GM21576 (cell line): ENCODE measurements at regions not wholly inside any gene's neighbourhood (a gene's known extent, or its start where the extent isn't known, plus 50 kb on each side); places are given as distances from the start of the nearest gene placed in this dataset.
"Not testable (repeated sequence)": the region's sequence is repeated elsewhere in the genome, so short reads cannot be mapped to it uniquely, and the experiment has no call there.

Source experiments
- ATAC-seq: cut with Tn5 transposase; IDR thresholded peaks from one replicate; pipeline ENCODE4 v1.9.1; 2021; ENCODE audit warnings: mild to moderate bottlenecking, moderate library complexity; ENCODE audit not compliant: unreplicated experiment

DNA sequence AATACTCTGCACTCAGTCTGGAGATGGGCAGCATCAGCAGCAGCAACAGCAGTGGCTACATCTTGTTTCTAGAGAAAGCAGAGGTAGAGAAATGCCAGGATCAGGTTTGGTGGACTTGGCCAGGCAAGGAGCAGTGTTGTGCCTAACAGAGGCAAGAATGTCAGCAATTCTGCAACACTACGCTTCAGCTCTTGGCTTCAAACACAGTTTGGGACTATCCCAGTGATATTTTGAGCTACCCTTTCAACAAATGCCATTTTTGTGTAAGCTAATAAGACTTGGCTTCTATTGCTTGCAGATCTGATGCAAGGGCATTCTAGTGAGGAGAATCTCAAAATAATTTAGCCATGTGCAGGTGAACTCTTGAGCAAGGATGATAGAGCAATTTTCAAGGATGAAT lies 271.3 kb downstream of the PCDH20 start:
- ATAC-seq, result no peak

DNA sequence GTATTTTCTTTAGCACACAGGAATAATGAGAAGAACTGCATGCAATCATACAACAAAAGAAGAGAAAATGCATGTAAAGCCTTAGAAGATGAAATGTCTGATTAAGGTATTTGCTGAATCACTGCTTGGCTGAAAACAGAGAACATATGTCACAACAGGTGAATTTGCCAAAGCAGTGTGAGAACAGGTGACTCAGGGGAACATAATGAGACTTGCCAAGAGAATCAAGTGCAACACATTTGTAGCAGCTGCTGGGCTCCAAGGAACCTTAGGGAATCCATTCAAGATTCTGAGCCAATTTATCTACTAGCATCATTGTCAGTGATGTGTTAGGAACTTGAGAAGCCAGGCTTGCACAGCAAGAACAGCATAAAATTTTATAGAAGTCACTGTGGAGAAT lies 273.1 kb downstream of the PCDH20 start:
- ATAC-seq, result no peak

DNA sequence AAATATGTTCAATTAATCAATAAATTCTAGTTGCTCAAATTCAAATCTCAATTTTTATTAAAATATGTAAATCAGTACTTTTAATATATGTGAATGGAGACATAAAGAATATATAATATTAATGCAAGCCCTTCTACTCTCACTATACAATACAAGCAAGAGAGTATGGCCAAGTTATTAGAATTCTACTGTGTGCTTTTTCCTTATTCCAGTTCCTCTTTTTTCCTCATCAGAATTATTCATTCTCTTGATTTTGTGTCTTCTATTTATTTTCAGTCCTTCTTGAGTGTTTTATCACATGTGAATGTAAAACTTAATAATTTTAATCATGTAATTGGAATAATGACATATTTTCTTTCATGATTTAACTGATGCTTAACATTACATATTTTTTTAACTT lies 276.8 kb downstream of the PCDH20 start:
- no peak for ATAC-seq

DNA sequence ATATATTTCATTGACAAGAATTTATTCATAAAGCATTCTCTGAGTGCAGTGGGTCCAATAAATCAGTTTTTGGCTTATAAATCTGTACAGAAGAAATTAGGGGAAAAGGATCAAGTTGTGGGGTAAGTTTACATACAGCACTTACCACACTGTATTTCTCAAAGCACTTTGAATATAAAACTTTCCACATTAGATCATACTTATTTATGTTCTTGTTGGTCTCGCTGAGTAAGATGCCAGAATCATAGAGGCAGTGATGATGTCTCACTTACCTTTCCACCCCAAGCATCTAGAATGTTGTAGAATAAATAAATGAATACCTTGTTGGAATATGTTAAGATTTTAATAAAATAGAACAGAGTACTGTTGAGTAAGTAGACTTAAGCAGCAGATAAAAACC lies 279.1 kb downstream of the PCDH20 start:
- ATAC-seq, result no peak

DNA sequence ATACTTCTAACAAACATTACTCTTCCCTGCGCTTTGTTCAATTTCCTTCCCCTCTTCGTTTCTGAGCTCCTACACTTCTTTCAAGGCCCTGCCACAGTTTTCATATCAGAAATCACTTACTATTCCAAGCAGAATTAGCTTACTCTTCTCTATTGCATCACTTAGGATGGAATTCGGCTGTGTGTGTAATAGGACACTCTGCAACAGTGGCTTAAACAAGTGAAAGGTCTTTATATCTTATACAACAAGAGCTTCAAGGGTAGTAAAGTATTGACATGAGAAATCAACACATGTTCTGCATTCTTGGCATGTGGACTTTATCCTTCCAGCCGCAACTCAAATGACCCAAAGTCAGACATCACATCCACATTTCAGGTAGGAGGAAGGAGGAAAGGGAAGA lies 279.6 kb downstream of the PCDH20 start:
- no peak for ATAC-seq

DNA sequence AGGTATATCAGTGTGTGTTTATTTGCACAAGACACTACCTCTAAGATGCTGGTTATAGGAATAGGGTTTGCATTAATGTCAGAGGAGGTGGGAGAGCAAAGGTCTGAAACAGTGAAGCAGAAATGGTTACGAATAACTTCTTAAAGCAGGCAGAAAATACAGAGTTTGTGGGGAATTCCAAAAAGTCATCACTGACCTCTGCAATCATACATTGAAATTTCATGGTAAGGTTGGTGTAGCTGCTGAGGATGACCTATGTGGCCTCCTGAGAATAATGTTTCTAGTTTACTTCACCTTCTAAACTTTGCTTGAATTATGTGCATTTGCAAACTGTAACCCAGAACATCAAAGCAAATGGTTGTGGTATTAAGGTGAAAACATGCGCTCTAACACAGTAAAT lies 280.1 kb downstream of the PCDH20 start:
- no peak for ATAC-seq

DNA sequence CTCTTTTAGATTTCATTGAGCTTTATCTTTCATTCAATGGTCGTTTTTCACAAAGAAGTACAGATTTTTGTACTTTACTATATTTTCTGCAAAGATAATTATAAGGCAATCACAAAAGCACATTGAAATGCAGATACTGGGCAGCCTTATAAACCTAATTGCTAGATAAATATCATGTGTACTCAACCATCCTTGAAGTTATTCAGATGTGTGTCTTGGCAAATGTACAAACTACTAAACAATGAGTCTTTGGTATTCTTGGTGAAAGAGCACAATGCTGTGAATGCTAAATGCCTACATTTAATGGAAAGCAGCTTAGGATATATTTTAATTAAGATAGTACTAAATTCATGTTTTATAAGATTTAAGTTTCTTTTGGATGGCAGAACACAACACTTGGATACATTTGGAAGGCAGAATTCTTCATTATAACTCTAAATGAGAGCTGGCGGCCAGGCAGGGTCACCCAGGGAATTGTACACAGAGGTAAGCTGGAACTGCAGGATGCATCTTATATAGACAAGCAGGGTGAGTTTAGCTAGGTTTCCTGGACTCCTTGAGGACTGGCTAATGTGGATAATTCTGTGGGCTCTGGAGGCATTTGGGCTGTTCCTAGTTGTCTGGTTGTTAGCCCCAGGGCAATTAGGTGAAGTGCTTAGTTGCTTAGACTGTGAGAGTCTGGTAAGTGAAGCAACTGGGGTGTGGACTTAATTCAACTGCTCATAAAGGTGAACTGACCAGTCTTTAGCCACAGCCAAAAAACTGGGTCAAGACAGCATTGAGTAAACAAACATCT lies 286.6 kb downstream of the PCDH20 start:
- no peak for ATAC-seq

DNA sequence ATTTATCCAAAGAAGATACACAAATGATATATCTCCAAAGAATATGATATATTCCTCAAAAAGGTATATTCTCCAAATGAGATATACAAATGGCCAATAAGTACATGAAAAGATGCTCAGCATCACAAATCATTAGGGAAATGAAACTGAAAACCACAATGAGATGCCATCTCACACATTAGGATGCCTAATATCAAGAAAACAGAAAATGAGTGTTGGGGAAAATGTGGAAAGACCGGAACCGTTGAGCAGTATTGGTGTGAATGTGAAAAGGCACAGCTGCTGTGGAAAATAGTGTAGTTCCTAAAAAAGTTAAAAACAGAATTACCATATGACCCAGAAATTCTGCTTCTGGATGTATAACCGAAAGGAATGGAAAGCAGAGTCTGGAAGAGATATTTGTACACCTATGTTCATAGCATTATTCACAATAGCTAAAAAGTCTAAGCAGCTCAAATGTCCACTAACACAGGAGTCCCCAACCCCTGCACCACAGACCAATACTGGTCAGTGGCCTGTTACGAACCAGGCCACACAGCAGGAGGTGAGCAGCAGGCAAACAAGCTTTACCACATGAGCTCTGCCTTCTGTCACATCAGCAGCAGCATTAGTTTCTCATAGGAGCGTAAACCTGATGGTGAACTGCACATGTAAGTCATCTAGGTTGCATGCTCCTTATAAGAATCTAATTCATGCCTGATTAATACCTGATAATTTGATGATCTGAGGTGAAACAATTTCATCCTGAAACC lies 291.9 kb downstream of the PCDH20 start:
- no peak for ATAC-seq

DNA sequence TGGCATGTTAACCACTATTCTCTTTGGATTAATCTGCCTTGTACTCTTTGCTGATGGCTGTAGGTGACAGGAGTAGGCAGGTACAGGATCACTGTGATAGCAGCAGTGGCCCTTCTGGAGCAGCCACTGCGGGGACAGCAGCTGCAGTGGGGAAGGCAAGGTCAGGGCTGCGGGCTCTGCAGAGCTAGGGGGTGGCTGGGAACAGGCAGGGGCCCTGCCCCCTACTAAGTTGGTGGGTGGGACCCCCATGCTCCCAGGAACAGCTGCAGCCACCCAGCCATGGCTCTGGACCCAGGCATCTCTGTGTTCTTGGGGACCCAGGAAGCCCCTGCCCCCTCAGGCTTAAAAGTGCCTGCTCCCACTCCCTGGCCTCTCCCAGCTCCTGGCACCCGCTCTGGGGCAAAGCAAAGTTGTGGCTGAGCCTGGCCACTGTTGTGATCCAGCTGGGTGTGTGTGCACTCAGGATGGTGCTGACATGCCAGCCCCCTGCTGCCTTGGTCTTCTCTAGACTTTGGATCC lies 302.4 kb downstream of the PCDH20 start:
- ATAC-seq, result no peak

DNA sequence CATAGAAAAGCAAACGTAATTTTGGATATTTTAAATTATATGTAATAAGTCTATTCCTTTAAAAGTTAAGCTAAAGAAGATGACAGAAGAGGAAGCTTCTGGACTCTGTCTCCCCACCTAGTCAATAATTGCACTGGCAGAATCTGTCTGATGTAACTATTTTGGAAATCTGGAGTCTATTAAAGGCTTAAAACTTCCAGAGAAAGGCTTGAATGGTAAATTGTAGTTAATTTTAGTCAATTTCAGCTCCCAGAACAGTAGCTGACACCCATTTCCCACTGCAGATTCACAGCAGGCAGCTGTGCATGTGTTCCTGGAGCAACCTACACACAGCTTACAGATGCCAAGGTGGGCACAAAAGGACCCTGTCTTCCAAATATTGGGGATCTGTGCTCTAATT lies 304.1 kb downstream of the PCDH20 start:
- no peak for ATAC-seq

DNA sequence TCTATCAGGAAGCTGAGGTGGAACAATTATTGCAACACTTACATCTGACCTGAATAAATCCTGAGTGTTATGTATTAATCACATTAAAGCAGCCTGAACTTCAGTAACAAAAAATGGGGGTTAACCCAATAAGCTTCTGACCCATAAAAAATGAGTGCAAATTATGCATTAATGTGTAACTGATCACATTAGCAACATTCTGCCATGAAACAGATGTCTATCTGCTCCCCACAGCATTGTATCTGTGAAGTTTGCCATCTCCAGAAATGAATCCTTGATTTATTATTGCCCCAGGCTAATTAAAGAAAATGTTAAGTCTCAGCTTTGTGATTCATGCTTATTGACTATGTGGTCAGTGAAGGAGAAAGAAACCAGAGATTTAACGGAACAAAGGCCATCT lies 304.9 kb downstream of the PCDH20 start:
- ATAC-seq, result no peak

DNA sequence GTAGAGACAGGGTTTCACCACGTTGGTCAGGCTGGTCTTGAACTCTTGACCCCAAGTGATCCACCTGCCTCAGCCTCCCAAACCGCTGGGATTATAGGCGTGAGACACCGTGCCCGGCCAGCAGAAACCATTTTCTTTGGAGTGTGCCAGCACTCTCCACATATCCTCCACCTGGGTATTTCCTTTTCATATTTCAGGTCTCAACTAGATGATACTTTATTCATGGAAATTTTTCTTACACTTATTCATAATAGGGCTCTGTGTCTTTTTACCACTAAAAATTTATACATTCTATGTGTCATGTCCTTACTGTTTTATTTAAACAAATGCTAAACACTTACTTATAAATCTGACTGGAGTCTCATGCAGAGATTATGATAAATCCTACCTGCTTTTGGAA lies 305.9 kb downstream of the PCDH20 start:
- ATAC-seq, result no peak

DNA sequence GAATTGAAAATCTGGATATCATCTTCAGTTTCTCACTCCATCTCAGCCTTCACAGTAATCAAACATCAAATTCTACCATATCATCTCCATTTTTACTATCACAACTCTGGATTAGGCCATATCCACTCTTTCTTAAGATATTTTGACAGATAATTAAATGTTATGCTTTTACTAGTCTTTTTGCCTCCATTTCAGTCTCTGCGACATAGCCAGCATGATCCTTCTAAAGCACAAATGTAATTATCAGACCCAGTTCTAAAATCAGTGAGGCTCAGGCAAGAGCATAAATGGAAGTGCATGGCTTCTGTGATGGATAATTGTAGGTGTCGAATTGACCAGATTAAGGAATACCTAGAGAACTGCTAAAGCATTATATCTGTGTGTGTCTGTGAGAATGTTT lies 307.7 kb downstream of the PCDH20 start:
- ATAC-seq, result no peak

DNA sequence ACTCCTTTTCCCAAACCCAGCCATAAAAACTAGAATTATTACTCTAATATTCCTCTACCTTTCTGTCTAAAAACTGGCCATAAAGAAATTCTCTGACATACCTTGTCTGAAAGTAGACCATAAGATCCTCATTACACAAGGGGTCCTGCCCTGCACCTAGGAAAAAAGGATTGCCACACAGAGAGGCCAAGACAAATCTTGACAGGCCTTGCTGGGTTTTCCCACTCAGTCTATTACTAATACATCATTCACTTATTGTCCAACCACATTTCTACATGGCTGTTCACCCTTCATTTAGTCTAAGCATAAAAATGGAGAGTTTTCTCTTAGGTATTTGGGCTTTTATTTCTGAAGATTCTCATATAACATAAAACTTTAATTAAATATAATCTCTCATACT lies 319.8 kb downstream of the PCDH20 start:
- ATAC-seq, result no peak

DNA sequence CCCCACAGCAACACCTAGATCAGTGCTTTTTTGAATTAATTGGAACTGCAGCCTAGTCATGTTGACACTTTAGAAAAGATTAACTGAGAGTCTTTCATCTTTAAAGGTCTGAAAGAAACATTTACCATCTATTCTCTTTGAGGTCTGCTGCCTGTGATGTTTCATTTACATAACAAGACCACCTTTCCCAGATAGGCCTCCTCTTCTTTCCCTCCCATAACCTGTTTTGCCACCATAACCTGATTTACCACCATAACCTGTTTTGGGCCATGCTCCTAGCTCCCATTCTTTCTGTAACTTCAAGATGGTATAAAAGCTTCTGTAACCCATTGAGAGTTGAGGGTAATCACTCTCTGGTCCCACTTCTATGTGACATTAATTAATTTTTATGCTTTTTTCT lies 320.8 kb downstream of the PCDH20 start:
- ATAC-seq, result no peak

DNA sequence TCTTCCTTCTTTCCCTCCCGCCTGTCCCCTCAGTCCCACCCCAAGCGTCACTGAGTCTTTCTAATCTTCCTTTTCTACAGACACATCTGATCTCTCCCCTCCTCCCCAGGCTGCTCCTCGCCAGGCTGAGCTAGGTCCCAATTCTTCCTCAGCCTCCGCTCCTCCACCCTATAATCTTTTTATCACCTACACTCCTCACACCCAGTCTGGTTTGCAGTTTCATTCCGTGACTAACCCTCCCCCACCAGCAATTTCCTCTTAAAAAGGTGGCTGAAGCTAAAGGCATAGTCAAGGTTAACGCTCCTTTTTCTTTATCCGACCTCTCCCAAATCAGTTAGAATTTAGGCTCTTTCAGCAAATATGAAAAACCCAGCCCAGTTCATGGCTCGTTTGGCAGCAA lies 325.8 kb downstream of the PCDH20 start:
- not testable (repeated sequence) for ATAC-seq

DNA sequence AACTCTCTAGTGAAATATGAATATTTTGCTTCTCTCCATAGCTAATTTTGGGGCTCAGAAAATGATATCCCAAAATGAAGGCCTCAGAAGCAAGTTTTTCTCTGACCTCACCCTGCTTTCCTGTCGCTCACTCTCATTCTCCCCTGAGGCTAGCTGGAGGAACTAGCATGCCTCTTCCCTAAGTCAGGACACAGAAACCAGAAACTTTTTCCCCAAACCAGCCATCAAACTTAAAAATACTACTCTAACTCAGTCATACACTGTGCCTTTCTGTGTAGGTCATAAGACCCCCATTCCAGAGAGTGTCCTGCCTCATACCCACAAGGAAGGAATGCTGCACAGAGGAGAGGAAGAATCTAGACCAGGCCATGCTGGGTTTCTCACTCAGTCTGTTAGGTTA lies 329.6 kb downstream of the PCDH20 start:
- no peak for ATAC-seq

DNA sequence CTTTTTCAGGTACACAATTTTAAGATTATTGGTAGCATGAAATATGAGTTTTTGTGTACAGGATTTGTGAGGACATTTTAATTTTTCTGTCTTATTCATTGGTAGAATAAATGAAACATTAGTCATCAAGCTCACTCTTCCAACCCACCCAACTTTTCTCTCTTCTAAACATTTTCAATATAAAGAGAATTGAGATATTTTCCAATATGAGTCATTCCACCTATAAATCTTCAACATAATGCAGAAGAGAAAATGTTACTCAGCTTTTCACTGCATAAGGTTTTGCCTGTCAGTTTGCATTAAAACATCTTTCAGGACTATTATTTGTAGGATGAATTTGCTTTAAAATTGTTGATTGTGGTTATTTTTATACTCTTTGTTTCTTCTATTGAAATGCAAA lies 330.7 kb downstream of the PCDH20 start:
- no peak for ATAC-seq

DNA sequence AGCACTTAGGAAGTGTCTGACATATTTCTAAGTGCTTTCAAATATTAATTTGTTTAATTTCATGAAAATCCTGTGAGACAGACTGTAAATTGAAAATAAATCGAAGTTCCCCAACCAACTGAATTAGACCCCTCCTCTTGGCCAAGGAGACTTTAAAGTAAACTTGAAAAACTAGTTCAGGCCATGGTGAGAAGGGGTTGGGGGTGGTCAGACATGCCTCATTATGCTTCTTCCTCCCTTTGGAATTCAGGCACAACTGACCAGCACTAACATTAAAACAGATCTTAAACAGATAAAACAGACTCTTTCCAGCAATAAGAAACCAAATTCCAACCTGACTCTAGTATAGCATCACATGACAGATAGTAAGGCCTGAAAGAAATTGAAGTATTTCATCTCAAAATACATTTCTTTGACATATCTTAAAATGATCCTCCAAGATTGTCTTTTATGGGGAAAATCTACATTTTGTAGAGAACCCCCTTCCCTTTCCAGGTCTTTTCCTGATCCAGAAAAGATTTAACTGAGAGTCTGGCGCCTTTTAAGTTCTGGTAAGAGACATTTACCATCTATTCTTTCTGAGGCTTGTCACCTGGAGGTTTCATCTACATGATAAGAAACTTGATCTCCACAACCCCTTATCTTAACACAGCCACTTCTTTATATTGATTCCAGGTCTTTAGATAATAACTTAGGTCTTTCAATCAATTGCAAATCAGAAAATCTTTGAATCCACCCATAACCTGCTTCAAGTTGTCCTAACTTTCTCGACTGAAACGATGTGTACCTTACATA lies 336.5 kb downstream of the PCDH20 start:
- ATAC-seq, result no peak

DNA sequence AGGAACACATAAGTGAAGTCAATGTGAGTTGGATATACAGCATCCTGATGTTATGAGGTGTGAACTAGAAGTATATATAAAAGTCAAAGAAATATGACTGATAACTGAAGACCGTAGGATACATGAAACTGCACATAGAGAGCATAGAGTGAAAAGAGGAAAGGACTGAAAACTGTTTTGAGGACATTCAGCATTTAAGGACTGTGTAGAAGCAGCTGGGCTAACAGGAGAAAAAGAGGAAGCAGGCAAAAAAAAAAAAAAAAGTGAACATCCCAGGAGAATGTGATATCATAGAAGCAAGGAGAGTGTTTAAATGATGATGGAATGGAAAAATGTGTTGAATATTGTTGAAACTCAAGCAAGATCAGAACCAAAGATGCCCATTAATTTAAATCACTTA lies 363.5 kb downstream of the PCDH20 start:
- ATAC-seq, result no peak

DNA sequence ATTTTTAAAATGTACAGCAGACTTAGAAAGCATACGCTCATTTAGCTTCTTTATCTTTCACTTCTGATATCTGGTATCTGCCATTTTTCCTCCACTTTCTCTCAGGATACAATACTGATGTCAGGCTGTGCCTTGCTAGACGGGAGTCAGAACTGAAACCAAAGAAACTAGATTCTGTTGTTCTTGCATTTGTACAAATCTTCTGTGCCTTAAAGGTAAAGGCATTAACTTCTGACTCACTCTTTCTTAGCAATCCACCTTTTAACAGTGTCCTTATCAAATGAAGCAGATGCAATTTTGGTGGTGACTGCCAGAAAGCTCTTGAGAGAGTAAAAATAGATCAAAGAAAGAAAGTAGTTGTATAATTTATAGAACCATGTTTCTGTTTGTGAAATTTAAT lies 370.4 kb downstream of the PCDH20 start:
- no peak for ATAC-seq

DNA sequence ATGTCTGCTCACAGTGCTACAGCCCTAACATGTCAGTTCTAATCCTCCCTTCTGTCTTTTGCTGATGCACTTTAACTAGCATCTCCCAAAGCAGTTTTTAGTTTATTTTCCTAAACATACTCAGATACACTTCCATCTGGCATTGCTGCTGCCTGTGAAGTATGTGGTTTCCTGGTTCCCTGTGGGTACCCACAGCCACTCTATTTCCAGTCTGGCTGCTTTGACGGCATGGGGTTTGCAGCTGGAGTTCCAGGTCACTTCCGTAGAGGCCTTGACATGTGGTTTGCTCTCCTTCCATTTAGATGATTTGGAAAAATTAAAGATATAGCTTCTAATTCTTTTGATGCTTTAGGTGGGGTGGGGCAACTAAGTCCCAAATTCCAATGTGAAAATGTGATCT lies 375.5 kb downstream of the PCDH20 start:
- no peak for ATAC-seq
